Tibial nerve (tissue), 3 donors: ENCODE measurements at regions not wholly inside any gene's neighbourhood (a gene's known extent, or its start where the extent isn't known, plus 50 kb on each side); places are given as distances from the start of the nearest gene placed in this dataset.

ENCODE experiments used
- POLR2A ChIP-seq, 2 donors: fragments of 450-650 bp; IDR thresholded peaks; one replicate each; pipeline ENCODE4 v1.6.1; 2017; ENCODE audit warnings: antibody characterized with exemption in 2 of 2, mild to moderate bottlenecking in 2 of 2, moderate library complexity in 2 of 2
- TF ChIP-seq, protein P1 (sequence below), 5 experiments: fragments of 200-600 bp in 3 of 5; fragments of 450-650 bp in 2 of 5; sonication (generic) in 3 of 5; IDR thresholded peaks; one replicate each; pipeline ENCODE4 v1.5.1; 2016 to 2019; ENCODE audit warnings: antibody characterized with exemption in 5 of 5, mild to moderate bottlenecking in 3 of 5, moderate library complexity in 2 of 5

DNA sequence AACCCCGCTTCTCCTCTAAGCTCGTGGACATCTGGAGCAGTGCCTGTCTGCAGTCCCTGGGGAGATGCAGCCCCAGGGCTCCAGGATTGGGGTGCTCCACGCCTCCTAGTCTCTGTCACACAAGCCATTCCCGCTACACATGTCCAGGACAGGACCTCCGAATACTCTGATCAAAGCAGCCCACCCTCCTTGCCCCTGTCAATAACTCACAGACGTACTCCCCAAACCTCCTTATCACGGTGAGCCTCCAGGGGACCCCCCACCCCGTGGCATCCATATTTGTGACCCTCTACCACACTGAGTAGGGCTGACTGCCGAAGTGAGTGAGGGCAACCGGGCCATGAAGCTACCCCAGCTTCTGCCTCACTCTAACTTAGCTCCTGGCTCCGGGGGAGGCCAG is 727.7 kb downstream of the GALR1 start:
- TF ChIP-seq POLR2A (IDR thresholded peaks at IDR 0.05): no peak
- TF ChIP-seq, protein P1, sequence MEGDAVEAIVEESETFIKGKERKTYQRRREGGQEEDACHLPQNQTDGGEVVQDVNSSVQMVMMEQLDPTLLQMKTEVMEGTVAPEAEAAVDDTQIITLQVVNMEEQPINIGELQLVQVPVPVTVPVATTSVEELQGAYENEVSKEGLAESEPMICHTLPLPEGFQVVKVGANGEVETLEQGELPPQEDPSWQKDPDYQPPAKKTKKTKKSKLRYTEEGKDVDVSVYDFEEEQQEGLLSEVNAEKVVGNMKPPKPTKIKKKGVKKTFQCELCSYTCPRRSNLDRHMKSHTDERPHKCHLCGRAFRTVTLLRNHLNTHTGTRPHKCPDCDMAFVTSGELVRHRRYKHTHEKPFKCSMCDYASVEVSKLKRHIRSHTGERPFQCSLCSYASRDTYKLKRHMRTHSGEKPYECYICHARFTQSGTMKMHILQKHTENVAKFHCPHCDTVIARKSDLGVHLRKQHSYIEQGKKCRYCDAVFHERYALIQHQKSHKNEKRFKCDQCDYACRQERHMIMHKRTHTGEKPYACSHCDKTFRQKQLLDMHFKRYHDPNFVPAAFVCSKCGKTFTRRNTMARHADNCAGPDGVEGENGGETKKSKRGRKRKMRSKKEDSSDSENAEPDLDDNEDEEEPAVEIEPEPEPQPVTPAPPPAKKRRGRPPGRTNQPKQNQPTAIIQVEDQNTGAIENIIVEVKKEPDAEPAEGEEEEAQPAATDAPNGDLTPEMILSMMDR (IDR thresholded peaks at IDR 0.05): no peak
